A673 (cell line): ENCODE measurements at regions not wholly inside any gene's neighbourhood (a gene's known extent, or its start where the extent isn't known, plus 50 kb on each side); places are given as distances from the start of the nearest gene placed in this dataset.

Experiments used
- BruUV-seq: library from RNA; stranded (reverse); fragments of 400-500 nt; replicated peaks from 2 replicates; lab custom pipeline; 2021; lab: Mats Ljungman, UMichigan
- CTCF ChIA-PET: fragments of 300-600 bp; sonication (Branson Sonifier 250); formaldehyde crosslinking; loops from one replicate; lab custom pipeline; 2022; ENCODE audit warnings: antibody characterized with exemption; lab: Charles Lee
- POLR2A ChIA-PET: fragments of 300-600 bp; sonication (Branson Sonifier 250); formaldehyde crosslinking; loops from one replicate; lab custom pipeline; 2022; ENCODE audit warnings: antibody characterized with exemption; ENCODE audit not compliant: low non-redundant PET; lab: Charles Lee
- DNase-seq: peaks from one replicate; pipeline ENCODE4 v3.0.0-alpha.2; 2015; ENCODE audit warnings: low spot score
- H3K27ac ChIP-seq: fragments of 200-600 bp; sonication (generic); 2 replicates; pipeline ENCODE4 v1.5.1; 2016; ENCODE audit warnings: mixed run types, low read depth, mild to moderate bottlenecking, mixed read lengths, antibody characterized with exemption, low read length; ENCODE audit not compliant: poor library complexity, severe bottlenecking
- H3K27me3 ChIP-seq: fragments of 200-600 bp; sonication (generic); replicated peaks from 2 replicates; pipeline ENCODE4 v1.6.1; 2017; ENCODE audit warnings: mixed run types, low read depth, mild to moderate bottlenecking, mixed read lengths, antibody characterized with exemption, low read length; ENCODE audit not compliant: insufficient read depth, poor library complexity
- H3K36me3 ChIP-seq: fragments of 200-600 bp; sonication (generic); 2 replicates; pipeline ENCODE4 v1.6.1; 2016; ENCODE audit warnings: mixed run types, mild to moderate bottlenecking, mixed read lengths, antibody characterized with exemption, low read length; ENCODE audit not compliant: insufficient read depth, poor library complexity, severe bottlenecking
- H3K4me1 ChIP-seq: fragments of 200-600 bp; sonication (generic); 2 replicates; pipeline ENCODE4 v1.6.1; 2017; ENCODE audit warnings: mixed run types, mild to moderate bottlenecking, mixed read lengths, antibody characterized with exemption, low read length; ENCODE audit not compliant: insufficient read depth, poor library complexity, severe bottlenecking
- H3K4me3 ChIP-seq: fragments of 200-600 bp; sonication (generic); 2 replicates; pipeline ENCODE4 v1.5.1; 2016; ENCODE audit warnings: low read depth, mixed run types, mild to moderate bottlenecking, mixed read lengths, low read length; ENCODE audit not compliant: poor library complexity, severe bottlenecking
- H3K9me3 ChIP-seq: fragments of 200-600 bp; sonication (generic); 2 replicates; pipeline ENCODE4 v1.6.1; 2016; ENCODE audit warnings: mixed run types, low read depth, mild to moderate bottlenecking, mixed read lengths, antibody characterized with exemption, low read length; ENCODE audit not compliant: poor library complexity, severe bottlenecking
- EZH2 ChIP-seq: fragments of 200-600 bp; sonication (generic); IDR thresholded peaks from 2 replicates; pipeline ENCODE4 v1.6.1; 2017; ENCODE audit warnings: borderline replicate concordance, low read depth, mild to moderate bottlenecking, mixed read lengths, antibody characterized with exemption, low read length; ENCODE audit not compliant: poor library complexity, severe bottlenecking
- intact Hi-C: fragments of 100-400 bp; cut with micrococcal nuclease; formaldehyde crosslinking; loops from one replicate; pipeline ENCODE4 v1.10.0; 2022; ENCODE audit not compliant: unreplicated experiment
- TF ChIP-seq, protein P1 (sequence below): fragments of 300-800, 200-600 bp; sonication (generic); conservative IDR thresholded peaks from 2 replicates; pipeline ENCODE4 v1.5.1; 2017; ENCODE audit warnings: low read depth, mild to moderate bottlenecking, antibody characterized with exemption, low read length, moderate library complexity, mixed read lengths

DNA sequence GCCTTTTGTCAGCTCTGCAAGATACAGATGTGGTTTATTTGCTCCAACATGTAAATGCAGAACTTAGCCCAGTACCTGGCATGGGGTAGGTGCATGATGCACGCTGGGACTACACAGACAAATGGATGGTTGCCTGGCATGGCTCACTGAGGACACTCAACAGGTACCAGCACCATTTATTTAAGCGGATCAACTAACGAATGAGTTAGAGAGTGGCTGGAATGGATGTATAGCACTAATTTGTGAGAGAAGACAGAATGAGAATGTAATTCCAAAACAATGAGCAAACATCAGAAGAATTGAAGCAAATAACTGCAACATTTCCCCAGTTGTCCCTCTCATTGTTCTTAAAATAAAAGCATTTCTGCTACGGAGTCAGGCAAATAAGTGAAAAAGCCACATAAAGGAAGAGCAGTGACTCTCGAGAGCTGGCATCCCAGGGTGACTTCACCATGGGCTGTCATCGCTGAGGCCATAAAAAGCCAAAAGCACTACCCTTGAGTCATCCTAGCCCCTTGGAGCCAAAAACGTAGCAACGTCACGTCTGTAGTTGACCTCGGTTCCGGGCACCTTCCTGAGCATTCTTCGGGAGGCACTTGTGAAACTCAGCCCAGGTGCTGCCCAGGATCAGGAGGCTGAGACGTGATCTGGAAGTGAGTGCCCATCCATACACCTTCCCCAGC is 290.3 kb downstream of the NSG2 start:
- Histone ChIP-seq H3K9me3 (no peaks in the 10 kb centered on the region), H3K4me1 (no peaks in the 10 kb centered on the region), H3K36me3 (no peaks in the 10 kb centered on the region), H3K27ac (no peak overlapping the region), H3K4me3 (no peak overlapping the region), H3K27me3 (peaks cover 17% of the 10 kb centered on the region)
- no peak for DNase-seq
- BruUV-seq: no TSS peak
- intact Hi-C loops: no loop called here
- TF ChIP-seq, protein P1, sequence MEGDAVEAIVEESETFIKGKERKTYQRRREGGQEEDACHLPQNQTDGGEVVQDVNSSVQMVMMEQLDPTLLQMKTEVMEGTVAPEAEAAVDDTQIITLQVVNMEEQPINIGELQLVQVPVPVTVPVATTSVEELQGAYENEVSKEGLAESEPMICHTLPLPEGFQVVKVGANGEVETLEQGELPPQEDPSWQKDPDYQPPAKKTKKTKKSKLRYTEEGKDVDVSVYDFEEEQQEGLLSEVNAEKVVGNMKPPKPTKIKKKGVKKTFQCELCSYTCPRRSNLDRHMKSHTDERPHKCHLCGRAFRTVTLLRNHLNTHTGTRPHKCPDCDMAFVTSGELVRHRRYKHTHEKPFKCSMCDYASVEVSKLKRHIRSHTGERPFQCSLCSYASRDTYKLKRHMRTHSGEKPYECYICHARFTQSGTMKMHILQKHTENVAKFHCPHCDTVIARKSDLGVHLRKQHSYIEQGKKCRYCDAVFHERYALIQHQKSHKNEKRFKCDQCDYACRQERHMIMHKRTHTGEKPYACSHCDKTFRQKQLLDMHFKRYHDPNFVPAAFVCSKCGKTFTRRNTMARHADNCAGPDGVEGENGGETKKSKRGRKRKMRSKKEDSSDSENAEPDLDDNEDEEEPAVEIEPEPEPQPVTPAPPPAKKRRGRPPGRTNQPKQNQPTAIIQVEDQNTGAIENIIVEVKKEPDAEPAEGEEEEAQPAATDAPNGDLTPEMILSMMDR: no peak
- TF ChIP-seq EZH2: no peak
- ChIA-PET CTCF (no interaction called here), POLR2A (no interaction called here)

DNA sequence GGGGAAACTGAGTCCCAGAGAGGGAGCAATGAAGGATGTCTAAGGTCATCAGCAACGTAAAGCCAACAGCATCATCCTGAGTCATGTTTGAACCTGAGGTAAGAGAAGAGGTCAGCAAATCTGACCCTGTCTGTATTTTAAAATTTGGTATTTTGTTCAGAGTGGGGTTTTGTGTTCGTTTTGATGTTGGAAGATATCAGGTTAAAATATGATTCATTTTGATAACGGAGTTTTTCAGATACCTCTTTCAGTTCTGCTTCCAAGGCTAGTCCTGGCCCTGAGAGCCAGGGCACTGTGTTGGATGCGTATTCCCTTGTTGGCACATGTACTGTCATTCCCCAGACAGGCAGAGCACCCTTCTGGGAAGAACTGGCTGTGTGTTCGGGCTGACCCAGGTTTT is 291.0 kb downstream of the NSG2 start:
- POLR2A ChIA-PET: no interaction called here
- H3K4me3 ChIP-seq: no peak overlapping the region

DNA sequence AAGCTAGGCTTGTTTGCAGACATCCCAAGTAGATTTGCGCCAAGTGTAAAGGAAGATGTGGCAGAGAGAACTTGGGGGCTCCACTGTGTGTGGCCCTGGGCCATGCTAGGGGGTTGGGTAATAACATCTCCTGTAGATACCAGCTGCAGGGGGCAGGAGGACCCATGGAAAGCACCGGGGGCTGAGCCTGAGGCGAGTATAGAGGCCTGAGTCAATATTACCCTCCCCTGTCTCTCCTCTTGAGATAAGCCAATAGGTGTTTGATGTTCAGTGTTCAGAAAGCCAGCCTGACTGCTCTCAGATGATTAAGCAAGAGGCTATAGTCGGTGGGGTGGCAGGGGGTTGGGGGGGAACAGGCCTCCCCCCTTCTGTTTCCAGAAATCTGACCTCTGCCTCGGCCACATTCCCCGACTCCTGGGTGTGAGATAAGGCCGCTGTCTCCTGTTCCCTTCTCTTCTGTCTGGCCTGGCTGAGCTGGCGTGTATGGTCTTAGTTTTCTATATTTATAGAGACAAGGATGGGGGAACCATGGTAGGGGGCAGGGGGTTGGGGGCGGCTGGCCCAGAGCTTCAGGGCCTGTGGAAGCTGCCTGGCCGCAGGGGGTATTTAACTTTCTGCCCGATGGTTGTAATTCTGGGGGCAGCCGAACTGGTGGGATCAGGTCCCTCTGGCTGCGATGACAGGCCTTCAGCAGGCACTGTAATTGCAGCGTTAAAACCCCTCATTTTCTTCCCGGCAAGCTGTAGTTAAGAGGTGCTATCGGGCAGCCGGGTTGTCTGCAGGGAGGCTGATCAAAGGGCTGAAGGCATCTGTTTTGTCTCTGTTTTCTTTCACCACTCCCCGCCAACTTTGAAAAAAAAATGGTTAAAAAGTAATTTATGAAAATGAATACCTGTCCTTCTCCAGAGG is 292.0 kb downstream of the NSG2 start:
- H3K4me1 ChIP-seq: no peaks in the 10 kb centered on the region
- BruUV-seq: no TSS peak
- ChIA-PET CTCF (no interaction called here), POLR2A (no interaction called here)
- H3K4me3 ChIP-seq: no peak overlapping the region
- no peak for TF ChIP-seq EZH2
- TF ChIP-seq, protein P1: no peak
- H3K36me3 ChIP-seq: no peaks in the 10 kb centered on the region
- no peaks in the 10 kb centered on the region for H3K9me3 ChIP-seq
- H3K27ac ChIP-seq: no peak overlapping the region
- peaks cover 17% of the 10 kb centered on the region for H3K27me3 ChIP-seq
- no peak for DNase-seq
- intact Hi-C loops: no loop called here

More for the DNA sequence above, 291.0 kb downstream of the NSG2 start:
- H3K27me3 ChIP-seq: peaks cover 17% of the 10 kb centered on the region
- H3K9me3 ChIP-seq: no peaks in the 10 kb centered on the region
- CTCF ChIA-PET: no interaction called here
- H3K27ac ChIP-seq: no peak overlapping the region
- DNase-seq: no peak
- intact Hi-C loops: no loop called here
- TF ChIP-seq EZH2: no peak
- TF ChIP-seq, protein P1: no peak
- no peaks in the 10 kb centered on the region for H3K4me1 ChIP-seq
- no peaks in the 10 kb centered on the region for H3K36me3 ChIP-seq
- BruUV-seq: no TSS peak
